ENCODE measurements at regions not wholly inside any gene's neighbourhood (a gene's known extent, or its start where the extent isn't known, plus 50 kb on each side); places are given as distances from the start of the nearest gene placed in this dataset.

- no peak overlapping the region for H3K4me3 ChIP-seq (ENCODE audit: control extremely low read depth in 1 of 5, extremely low read depth in 1 of 5, insufficient read depth in 1 of 5, low read depth in 2 of 5, low read length in 4 of 5)
- no peak overlapping the region for H3K9ac ChIP-seq (ENCODE audit: low read length)
- H3K4me2 ChIP-seq (replicated peaks; ENCODE audit: low read depth, low read length, poor library complexity, severe bottlenecking), result no peak overlapping the region
- H4K20me1 ChIP-seq (ENCODE audit: control insufficient read depth, insufficient read depth, low read length, poor library complexity, severe bottlenecking), result no peaks in the 10 kb centered on the region
- POLR2A ChIA-PET, result no interaction called here
- no peak overlapping the region for H2AFZ ChIP-seq (ENCODE audit: insufficient read depth, low read depth, low read length, poor library complexity, severe bottlenecking)
- H3K79me2 ChIP-seq (ENCODE audit: control insufficient read depth, insufficient read depth, low read length), result no peaks in the 10 kb centered on the region
- intact Hi-C loops (cut with micrococcal nuclease), result no loop called here
- Mint-ChIP-seq H3K4me1 (no peaks in the 10 kb centered on the region), H3K27me3 (peaks cover 9% of the 10 kb centered on the region), H3K27ac (no peak overlapping the region), H3K4me3 (no peak overlapping the region), H3K9me3 (ENCODE audit: insufficient read depth) (no peaks in the 10 kb centered on the region)
- ATAC-seq (ENCODE audit: low read depth) (no peak), DNase-seq (no peak)
- TF ChIP-seq EZH2 (IDR thresholded peaks at IDR 0.05; ENCODE audit: borderline replicate concordance, insufficient read depth, low read depth, low read length, poor library complexity, severe bottlenecking) (no peak), CTCF (IDR thresholded peaks at IDR 0.05) (no peak)
- CTCF ChIA-PET, result no interaction called here
- no peaks in the 10 kb centered on the region for H3K27me3 ChIP-seq (replicated peaks in 1 of 4; ENCODE audit: control extremely low read depth in 1 of 4, control insufficient read depth in 3 of 4, insufficient read depth in 4 of 4, low read length in 3 of 4)
- no peaks in the 10 kb centered on the region for H3K4me1 ChIP-seq (ENCODE audit: control insufficient read depth in 2 of 2, insufficient read depth in 2 of 2, low read length in 2 of 2)
- H3K27ac ChIP-seq (ENCODE audit: low read length in 2 of 2), result no peak overlapping the region
- H3K36me3 ChIP-seq (replicated peaks in 1 of 2; ENCODE audit: control extremely low read depth in 1 of 2, control insufficient read depth in 1 of 2, extremely low read depth in 1 of 2, insufficient read depth in 2 of 2, low read length in 1 of 2), result no peaks in the 10 kb centered on the region
- WGBS (ENCODE audit: insufficient coverage), result no CpG with 5 or more reads among the region's 2 CpGs
- no peaks in the 10 kb centered on the region for H3K9me3 ChIP-seq (ENCODE audit: control extremely low read depth in 1 of 3, control insufficient read depth in 2 of 3, insufficient read depth in 1 of 3, low read length in 2 of 3)
Measured at GRCh38 chr5:143955141-143955540, 143.2 kb downstream of the HMHB1 start.

- ATAC-seq (ENCODE audit: low read depth) (no peak), DNase-seq (no peak)
- Histone ChIP-seq H3K9ac (ENCODE audit: low read length) (no peak overlapping the region), H4K20me1 (ENCODE audit: control insufficient read depth, insufficient read depth, low read length, poor library complexity, severe bottlenecking) (no peaks in the 10 kb centered on the region), H3K27ac (ENCODE audit: low read length in 2 of 2) (no peak overlapping the region), H3K4me3 (ENCODE audit: control extremely low read depth in 1 of 5, extremely low read depth in 1 of 5, insufficient read depth in 1 of 5, low read depth in 2 of 5, low read length in 4 of 5) (no peak overlapping the region), H3K4me2 (replicated peaks; ENCODE audit: low read depth, low read length, poor library complexity, severe bottlenecking) (no peak overlapping the region), H2AFZ (ENCODE audit: insufficient read depth, low read depth, low read length, poor library complexity, severe bottlenecking) (no peak overlapping the region), H3K9me3 (ENCODE audit: control extremely low read depth in 1 of 3, control insufficient read depth in 2 of 3, insufficient read depth in 1 of 3, low read length in 2 of 3) (no peaks in the 10 kb centered on the region), H3K79me2 (ENCODE audit: control insufficient read depth, insufficient read depth, low read length) (no peaks in the 10 kb centered on the region), H3K4me1 (ENCODE audit: control insufficient read depth in 2 of 2, insufficient read depth in 2 of 2, low read length in 2 of 2) (no peaks in the 10 kb centered on the region), H3K27me3 (replicated peaks in 1 of 4; ENCODE audit: control extremely low read depth in 1 of 4, control insufficient read depth in 3 of 4, insufficient read depth in 4 of 4, low read length in 3 of 4) (no peaks in the 10 kb centered on the region), H3K36me3 (replicated peaks in 1 of 2; ENCODE audit: control extremely low read depth in 1 of 2, control insufficient read depth in 1 of 2, extremely low read depth in 1 of 2, insufficient read depth in 2 of 2, low read length in 1 of 2) (no peaks in the 10 kb centered on the region)
- CTCF ChIA-PET, result no interaction called here
- H3K4me1 Mint-ChIP-seq, result no peaks in the 10 kb centered on the region
- H3K4me3 Mint-ChIP-seq, result no peak overlapping the region
- intact Hi-C loops (cut with micrococcal nuclease), result no loop called here
- TF ChIP-seq EZH2 (IDR thresholded peaks at IDR 0.05; ENCODE audit: borderline replicate concordance, insufficient read depth, low read depth, low read length, poor library complexity, severe bottlenecking), result no peak
- TF ChIP-seq CTCF (IDR thresholded peaks at IDR 0.05), result no peak
- no CpG with 5 or more reads among the region's 1 CpG for WGBS (ENCODE audit: insufficient coverage)
- POLR2A ChIA-PET, result no interaction called here
- no peak overlapping the region for H3K27ac Mint-ChIP-seq
- no peaks in the 10 kb centered on the region for H3K9me3 Mint-ChIP-seq (ENCODE audit: insufficient read depth)
- peaks cover 4% of the 10 kb centered on the region for H3K27me3 Mint-ChIP-seq
Measured at GRCh38 chr5:143957455-143957854, 145.5 kb downstream of the HMHB1 start.
